Ecto neural progenitor cell (in vitro differentiated cells): ENCODE measurements at regions not wholly inside any gene's neighbourhood (a gene's known extent, or its start where the extent isn't known, plus 50 kb on each side); places are given as distances from the start of the nearest gene placed in this dataset.

Experiments used
- DNase-seq: peaks from one replicate; pipeline ENCODE4 v3.0.0-alpha.2; 2018; ENCODE audit warnings: low spot score

- DNase-seq, result no peak
These were observed 62.2 kb upstream of the B3GAT1 start for GRCh38 chr11:134474070-134474860.

- DNase-seq, result no peak
These were observed 59.8 kb upstream of the B3GAT1 start for GRCh38 chr11:134471716-134472455.

DNA sequence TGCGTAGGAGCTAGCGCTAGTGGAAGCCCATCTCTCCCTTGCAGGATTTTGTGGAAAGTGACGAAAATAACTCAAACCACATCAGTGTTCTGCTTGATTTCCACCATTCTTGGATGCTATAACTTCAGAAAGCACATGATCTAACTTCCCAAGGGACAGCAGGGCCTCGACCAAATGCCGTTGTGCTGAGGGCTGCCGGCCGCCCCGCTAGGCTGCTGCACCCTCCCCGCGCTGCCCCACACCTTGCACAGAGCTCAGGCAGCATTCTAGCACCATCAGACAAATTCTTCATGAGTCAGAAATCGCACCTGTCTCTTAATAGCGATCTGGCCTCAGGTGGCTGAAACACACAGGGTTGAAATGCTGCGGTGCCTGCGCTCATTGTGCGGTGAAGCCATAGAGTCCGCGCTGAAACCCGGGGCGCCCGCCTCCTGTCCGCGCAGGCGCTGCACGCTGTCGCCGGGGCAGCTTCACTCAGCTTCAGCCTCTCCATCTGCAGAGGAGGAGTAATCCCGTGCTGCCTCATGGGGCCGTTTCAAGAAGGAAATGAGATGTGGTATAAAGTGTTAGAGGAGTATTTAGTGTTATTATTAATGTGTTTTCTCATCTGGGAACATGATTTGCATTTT is 59.2 kb upstream of the B3GAT1 start:
- DNase-seq, result no peak

- no peak for DNase-seq
These were observed 58.2 kb upstream of the B3GAT1 start for GRCh38 chr11:134470238-134470637.

DNA sequence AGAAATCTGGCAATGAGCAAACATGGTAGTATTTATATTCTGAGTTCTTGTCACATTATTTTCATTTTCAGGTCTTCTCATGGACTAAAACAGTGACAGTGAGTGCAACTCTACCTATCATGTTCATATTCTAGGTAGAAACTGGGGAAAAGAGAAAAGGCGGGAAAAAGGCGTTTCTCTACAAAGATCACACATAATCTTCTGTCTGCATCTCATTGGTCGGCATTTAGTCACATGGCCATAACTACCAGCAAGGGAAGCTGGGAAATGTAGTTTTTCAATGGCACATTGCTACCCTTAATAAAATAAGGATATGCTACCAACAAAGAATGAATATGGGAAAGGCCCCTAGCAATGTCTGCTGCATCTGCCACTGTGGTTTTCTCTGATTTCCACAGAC is 57.6 kb upstream of the B3GAT1 start:
- no peak for DNase-seq

GRCh38 chr11:134468796-134469195 is 56.8 kb upstream of the B3GAT1 start:
- DNase-seq, result no peak

GRCh38 chr11:134468081-134468668 is 56.1 kb upstream of the B3GAT1 start:
- no peak for DNase-seq

DNA sequence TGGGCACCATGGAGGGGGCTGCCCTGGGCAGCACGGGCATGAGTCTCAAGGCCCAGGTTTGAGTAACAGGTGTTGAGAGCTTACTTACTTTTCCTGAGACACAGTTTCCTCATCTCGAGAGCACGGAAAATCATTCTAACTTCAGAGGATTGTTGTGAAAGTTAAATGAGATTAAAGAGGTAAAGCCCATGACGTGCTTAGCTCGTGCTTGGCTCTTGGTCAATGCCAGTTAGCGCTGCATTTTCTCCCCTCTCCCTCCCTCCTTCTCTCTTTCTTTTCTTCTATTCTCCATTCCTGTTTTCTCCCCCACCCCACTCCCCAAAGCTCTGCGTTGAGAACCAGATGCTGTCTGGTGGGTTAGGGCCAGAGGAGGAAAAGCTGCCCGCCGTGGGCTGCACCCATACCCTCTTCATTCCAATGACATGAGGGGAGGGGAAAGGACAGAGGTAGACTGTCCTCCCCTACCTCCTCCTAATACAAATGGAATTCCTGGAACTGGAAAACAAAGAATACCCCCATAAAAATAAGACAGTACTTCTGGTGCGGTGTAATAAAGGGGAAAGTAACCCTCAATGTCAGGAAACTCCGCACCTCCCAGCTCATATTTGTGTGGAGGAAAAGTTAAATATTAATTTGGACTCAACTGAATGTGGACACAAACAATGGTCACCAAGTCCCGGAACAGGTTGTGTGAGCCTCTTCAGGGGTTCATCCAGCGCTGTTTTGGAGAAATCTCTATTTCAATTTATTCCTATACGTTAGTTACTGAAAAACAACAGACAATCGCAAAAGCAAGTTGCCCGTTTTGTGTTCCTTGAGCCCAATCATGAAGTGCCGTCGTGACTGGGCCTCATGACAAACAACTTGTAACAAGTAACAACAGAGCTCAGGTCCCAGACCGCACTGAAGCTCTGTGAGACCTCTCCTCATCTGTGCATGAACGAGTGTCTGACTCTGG is 54.8 kb upstream of the B3GAT1 start:
- no peak for DNase-seq

DNA sequence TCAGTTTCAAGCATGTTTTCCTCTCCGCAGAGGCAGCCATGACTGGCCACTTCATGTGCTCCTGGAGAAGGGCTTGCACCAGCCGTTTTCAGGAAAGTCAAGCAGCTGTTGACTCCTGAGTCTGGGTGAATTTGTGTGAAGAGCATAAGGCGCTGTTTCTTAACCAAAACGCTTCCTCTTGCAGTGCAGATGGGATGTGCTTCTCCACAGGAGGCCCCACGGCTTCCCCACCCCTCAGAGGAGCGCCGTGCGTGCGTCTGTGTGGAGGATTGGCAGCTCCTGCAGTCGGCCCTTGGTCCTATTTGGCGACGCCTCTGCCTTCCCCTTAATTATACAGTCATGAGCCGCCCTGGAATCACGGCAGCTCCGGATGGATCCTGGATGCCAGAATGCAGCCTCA is 54.1 kb upstream of the B3GAT1 start:
- DNase-seq, result peak; percentile 69

- DNase-seq, result no peak
These were observed 53.1 kb upstream of the B3GAT1 start for GRCh38 chr11:134464981-134465730.

DNA sequence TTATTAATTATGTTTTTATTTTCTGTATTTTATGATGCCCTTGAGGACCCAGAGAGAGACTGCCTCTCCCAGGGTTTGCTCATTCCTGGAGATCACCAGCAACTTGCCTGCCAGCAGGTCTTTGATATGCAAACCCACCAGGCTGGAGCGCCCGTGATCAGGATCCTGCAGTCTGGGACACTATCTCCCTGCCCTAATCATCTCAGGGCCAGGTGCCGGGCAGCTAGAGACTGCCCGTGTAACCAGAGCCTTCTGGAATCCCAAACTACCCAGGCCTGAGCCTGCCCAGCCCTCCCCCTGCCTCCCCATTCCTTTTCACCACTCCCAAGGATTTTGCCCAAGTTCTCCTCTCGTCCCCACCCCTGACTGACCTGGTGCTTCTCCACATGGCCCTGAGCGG is 52.2 kb upstream of the B3GAT1 start:
- DNase-seq, result no peak

- DNase-seq, result no peak
These were observed 51.7 kb upstream of the B3GAT1 start for GRCh38 chr11:134463716-134464115.
